ENCODE measurements at regions not wholly inside any gene's neighbourhood (a gene's known extent, or its start where the extent isn't known, plus 50 kb on each side); places are given as distances from the start of the nearest gene placed in this dataset.

GRCh38 chr20:11546939-11547338, 370.8 kb upstream of the BTBD3 start:
- POLR2A ChIA-PET = no interaction called here
- no peak for DNase-seq (ENCODE audit: low read depth, low spot score)
- CTCF ChIA-PET = no interaction called here

GRCh38 chr20:11549172-11550103, 368.3 kb upstream of the BTBD3 start:
- no peak for TF ChIP-seq REST (IDR thresholded peaks at IDR 0.05; ENCODE audit: insufficient read depth in 1 of 2, low read depth in 2 of 2, low read length in 1 of 2)
- no peak for TF ChIP-seq TCF7L2 (IDR thresholded peaks at IDR 0.05; ENCODE audit: low read depth, low read length)
- TF ChIP-seq CTCF (IDR thresholded peaks at IDR 0.05) = no peak
- no peak for TF ChIP-seq POLR2AphosphoS5 (IDR thresholded peaks at IDR 0.05; ENCODE audit: low read depth, low read length)
- in situ Hi-C loops (cut with HindIII; ENCODE audit: low pct_unique_long_range_greater_than_20kb, low sequenced_read_pairs) = no loop called here
- no peaks in the 10 kb centered on the region for H3K9me3 ChIP-seq (ENCODE audit: control insufficient read depth, insufficient read depth, low read depth, low read length)
- DNase-seq (ENCODE audit: low read depth, low spot score) (no peak), ATAC-seq (no peak)
- no peak overlapping the region for H3K27ac ChIP-seq (ENCODE audit: low read length)
- no peak overlapping the region for H3K4me3 ChIP-seq (ENCODE audit: low read depth in 2 of 2, low read length in 2 of 2)
- BruUV-seq (replicated peaks) = no TSS peak
- no peaks in the 10 kb centered on the region for H3K27me3 ChIP-seq (ENCODE audit: control insufficient read depth, insufficient read depth, low read length)
- intact Hi-C loops (cut with micrococcal nuclease; ENCODE audit: unreplicated experiment) = loop anchor here (10.0 kb wide), 2 partner anchors 335 to 1565 kb away; no protein-coding TSS in a partner anchor
- ChIA-PET POLR2A (interaction anchor here (0.5 kb wide), 1 partner anchor 24 kb away, joined by 3 read pairs; no protein-coding TSS in a partner anchor), CTCF (no interaction called here)
- peaks cover under 1% of the 10 kb centered on the region; the same call in 1 of the 2 replicates for H3K4me1 ChIP-seq (ENCODE audit: control insufficient read depth, insufficient read depth, low read length)
- no peaks in the 10 kb centered on the region for H3K36me3 ChIP-seq (ENCODE audit: control insufficient read depth, insufficient read depth, low read length)

More at GRCh38 chr20:11546939-11547338, 370.8 kb upstream of the BTBD3 start:
- in situ Hi-C loops (cut with HindIII; ENCODE audit: low pct_unique_long_range_greater_than_20kb, low sequenced_read_pairs) = no loop called here
- no peak overlapping the region for H3K4me3 ChIP-seq (ENCODE audit: low read depth in 2 of 2, low read length in 2 of 2)
- H3K9me3 ChIP-seq (ENCODE audit: control insufficient read depth, insufficient read depth, low read depth, low read length) = no peaks in the 10 kb centered on the region
- TF ChIP-seq CTCF (IDR thresholded peaks at IDR 0.05) = 0 out of 2 replicates have a peak, but pooled peaks have one; percentile 14
- TF ChIP-seq TCF7L2 (IDR thresholded peaks at IDR 0.05; ENCODE audit: low read depth, low read length) = no peak
- H3K36me3 ChIP-seq (ENCODE audit: control insufficient read depth, insufficient read depth, low read length) = no peaks in the 10 kb centered on the region
- intact Hi-C loops (cut with micrococcal nuclease; ENCODE audit: unreplicated experiment) = loop anchor here (10.0 kb wide), 2 partner anchors 332 to 1562 kb away; no protein-coding TSS in a partner anchor
- H3K27ac ChIP-seq (ENCODE audit: low read length) = no peak overlapping the region
- H3K27me3 ChIP-seq (ENCODE audit: control insufficient read depth, insufficient read depth, low read length) = no peaks in the 10 kb centered on the region
- ATAC-seq = no peak
- H3K4me1 ChIP-seq (ENCODE audit: control insufficient read depth, insufficient read depth, low read length) = peaks cover 16% of the 10 kb centered on the region
- BruUV-seq (replicated peaks) = no TSS peak

Measured in Panc1 (cell line).